Fibroblast of lung (primary cell): ENCODE measurements at regions not wholly inside any gene's neighbourhood (a gene's known extent, or its start where the extent isn't known, plus 50 kb on each side); places are given as distances from the start of the nearest gene placed in this dataset.

ENCODE experiments used
- EZH2 ChIP-seq: IDR thresholded peaks from 2 replicates; pipeline ENCODE4 v1.5.1; 2012; ENCODE audit warnings: low read length, control low read depth, mild to moderate bottlenecking; ENCODE audit errors: missing control alignments
- TF ChIP-seq, protein P1 (sequence below), 2 donors: IDR thresholded peaks in 1 of 2; conservative IDR thresholded peaks in 1 of 2; 1 replicate in 1 of 2; 2 replicates in 1 of 2; pipeline ENCODE4 v1.5.1; 2011 to 2012; ENCODE audit warnings: low read length in 2 of 2, control low read depth in 1 of 2, inconsistent platforms in 1 of 2, low read depth in 1 of 2, mild to moderate bottlenecking in 1 of 2

GRCh38 chr6:132161283-132161682 lies 210.1 kb upstream of the CCN2 start:
- TF ChIP-seq EZH2: no peak
- TF ChIP-seq, protein P1, sequence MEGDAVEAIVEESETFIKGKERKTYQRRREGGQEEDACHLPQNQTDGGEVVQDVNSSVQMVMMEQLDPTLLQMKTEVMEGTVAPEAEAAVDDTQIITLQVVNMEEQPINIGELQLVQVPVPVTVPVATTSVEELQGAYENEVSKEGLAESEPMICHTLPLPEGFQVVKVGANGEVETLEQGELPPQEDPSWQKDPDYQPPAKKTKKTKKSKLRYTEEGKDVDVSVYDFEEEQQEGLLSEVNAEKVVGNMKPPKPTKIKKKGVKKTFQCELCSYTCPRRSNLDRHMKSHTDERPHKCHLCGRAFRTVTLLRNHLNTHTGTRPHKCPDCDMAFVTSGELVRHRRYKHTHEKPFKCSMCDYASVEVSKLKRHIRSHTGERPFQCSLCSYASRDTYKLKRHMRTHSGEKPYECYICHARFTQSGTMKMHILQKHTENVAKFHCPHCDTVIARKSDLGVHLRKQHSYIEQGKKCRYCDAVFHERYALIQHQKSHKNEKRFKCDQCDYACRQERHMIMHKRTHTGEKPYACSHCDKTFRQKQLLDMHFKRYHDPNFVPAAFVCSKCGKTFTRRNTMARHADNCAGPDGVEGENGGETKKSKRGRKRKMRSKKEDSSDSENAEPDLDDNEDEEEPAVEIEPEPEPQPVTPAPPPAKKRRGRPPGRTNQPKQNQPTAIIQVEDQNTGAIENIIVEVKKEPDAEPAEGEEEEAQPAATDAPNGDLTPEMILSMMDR (conservative IDR thresholded peaks at IDR 0.05 in 1 of 2, IDR thresholded peaks at IDR 0.05 in 1 of 2; ENCODE audit: low read depth in 1 of 2, low read length in 2 of 2): peak; percentile 74 to 76
